GM12892 (cell line): ENCODE measurements at regions not wholly inside any gene's neighbourhood (a gene's known extent, or its start where the extent isn't known, plus 50 kb on each side); places are given as distances from the start of the nearest gene placed in this dataset.

Experiments
- POLR2A ChIP-seq: IDR thresholded peaks from 2 replicates; pipeline ENCODE4 v1.6.1; 2011; ENCODE audit warnings: low read depth, low read length, control low read depth
- POLR2AphosphoS5 ChIP-seq: IDR thresholded peaks from 2 replicates; pipeline ENCODE4 v1.6.1; 2011; ENCODE audit warnings: low read depth, low read length, control low read depth
- TAF1 ChIP-seq: IDR thresholded peaks from 2 replicates; pipeline ENCODE4 v1.6.1; 2011; ENCODE audit warnings: low read depth, mild to moderate bottlenecking, control low read depth, low read length, borderline replicate concordance

DNA sequence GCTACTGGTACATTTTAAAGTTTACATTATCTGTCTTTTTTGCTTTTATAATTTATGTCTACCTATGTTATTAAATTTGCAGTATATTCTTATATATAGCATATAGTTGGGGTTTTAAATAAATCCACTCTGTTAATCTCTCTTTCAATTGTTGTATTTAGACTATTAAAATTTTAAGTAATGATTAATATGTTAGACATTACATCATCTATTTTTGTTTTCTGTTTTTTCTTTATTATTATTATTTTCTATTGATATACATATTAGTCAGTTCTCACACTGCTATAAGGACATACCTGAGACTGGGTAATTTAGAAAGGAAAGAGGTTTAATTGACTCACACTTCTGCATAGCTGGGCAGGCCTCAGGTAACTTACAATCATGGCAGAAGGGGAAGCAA lies 1338.2 kb upstream of the GJE1 start:
- TF ChIP-seq POLR2A (no peak), POLR2AphosphoS5 (no peak), TAF1 (no peak)
